ENCODE measurements at regions not wholly inside any gene's neighbourhood (a gene's known extent, or its start where the extent isn't known, plus 50 kb on each side); places are given as distances from the start of the nearest gene placed in this dataset.
"Not testable (repeated sequence)": the region's sequence is repeated elsewhere in the genome, so short reads cannot be mapped to it uniquely, and the experiment has no call there.

GRCh38 chr6:19714434-19715166 lies 122.6 kb upstream of the ID4 start:
- Histone ChIP-seq H3K27ac (ENCODE audit: low read depth in 1 of 2, low read length in 1 of 2) (no peak overlapping the region), H3K4me3 (ENCODE audit: low read length in 2 of 2) (no peak overlapping the region), H3K4me1 (ENCODE audit: control insufficient read depth in 2 of 2, insufficient read depth in 2 of 2, low read length in 2 of 2) (no peaks in the 10 kb centered on the region), H3K36me3 (ENCODE audit: control insufficient read depth in 2 of 2, insufficient read depth in 2 of 2, low read length in 1 of 2) (no peaks in the 10 kb centered on the region), H3K27me3 (ENCODE audit: control insufficient read depth in 2 of 2, insufficient read depth in 1 of 2, low read length in 1 of 2) (no peaks in the 10 kb centered on the region), H3K9me3 (ENCODE audit: control insufficient read depth in 2 of 2, insufficient read depth in 1 of 2, low read length in 1 of 2) (no peaks in the 10 kb centered on the region)
- 51% methylated on average over 5 of the region's 5 CpGs for WGBS
- no peak for DNase-seq (ENCODE audit: low read depth in 6 of 9, low spot score in 9 of 9)

GRCh38 chr6:19715167-19715551 lies 122.0 kb upstream of the ID4 start:
- H3K9me3 ChIP-seq (ENCODE audit: control insufficient read depth in 2 of 2, insufficient read depth in 1 of 2, low read length in 1 of 2), result no peaks in the 10 kb centered on the region
- H3K4me3 ChIP-seq (ENCODE audit: low read length in 2 of 2), result no peak overlapping the region
- no peaks in the 10 kb centered on the region for H3K4me1 ChIP-seq (ENCODE audit: control insufficient read depth in 2 of 2, insufficient read depth in 2 of 2, low read length in 2 of 2)
- no peaks in the 10 kb centered on the region for H3K36me3 ChIP-seq (ENCODE audit: control insufficient read depth in 2 of 2, insufficient read depth in 2 of 2, low read length in 1 of 2)
- H3K27ac ChIP-seq (ENCODE audit: low read depth in 1 of 2, low read length in 1 of 2), result no peak overlapping the region
- DNase-seq (ENCODE audit: low read depth in 6 of 9, low spot score in 9 of 9), result no peak
- no peaks in the 10 kb centered on the region for H3K27me3 ChIP-seq (ENCODE audit: control insufficient read depth in 2 of 2, insufficient read depth in 1 of 2, low read length in 1 of 2)

- Histone ChIP-seq H3K36me3 (ENCODE audit: control insufficient read depth in 2 of 2, insufficient read depth in 2 of 2, low read length in 1 of 2) (no peaks in the 10 kb centered on the region), H3K9me3 (ENCODE audit: control insufficient read depth in 2 of 2, insufficient read depth in 1 of 2, low read length in 1 of 2) (no peaks in the 10 kb centered on the region), H3K27me3 (ENCODE audit: control insufficient read depth in 2 of 2, insufficient read depth in 1 of 2, low read length in 1 of 2) (no peaks in the 10 kb centered on the region), H3K4me3 (ENCODE audit: low read length in 2 of 2) (no peak overlapping the region), H3K27ac (ENCODE audit: low read depth in 1 of 2, low read length in 1 of 2) (no peak overlapping the region), H3K4me1 (ENCODE audit: control insufficient read depth in 2 of 2, insufficient read depth in 2 of 2, low read length in 2 of 2) (no peaks in the 10 kb centered on the region)
- DNase-seq (ENCODE audit: low read depth in 6 of 9, low spot score in 9 of 9), result no peak
- 58% methylated on average over 11 of the region's 11 CpGs for WGBS
Measured at GRCh38 chr6:19719691-19720128, 117.5 kb upstream of the ID4 start.

- WGBS, result 86% methylated on average over 11 of the region's 11 CpGs
- Histone ChIP-seq H3K4me3 (ENCODE audit: low read length in 2 of 2) (no peak overlapping the region), H3K9me3 (ENCODE audit: control insufficient read depth in 2 of 2, insufficient read depth in 1 of 2, low read length in 1 of 2) (no peaks in the 10 kb centered on the region), H3K4me1 (ENCODE audit: control insufficient read depth in 2 of 2, insufficient read depth in 2 of 2, low read length in 2 of 2) (no peaks in the 10 kb centered on the region), H3K36me3 (ENCODE audit: control insufficient read depth in 2 of 2, insufficient read depth in 2 of 2, low read length in 1 of 2) (no peaks in the 10 kb centered on the region), H3K27me3 (ENCODE audit: control insufficient read depth in 2 of 2, insufficient read depth in 1 of 2, low read length in 1 of 2) (no peaks in the 10 kb centered on the region), H3K27ac (ENCODE audit: low read depth in 1 of 2, low read length in 1 of 2) (no peak overlapping the region)
- no peak for DNase-seq (ENCODE audit: low read depth in 6 of 9, low spot score in 9 of 9)
Measured at GRCh38 chr6:19721766-19722377, 115.3 kb upstream of the ID4 start.

- H3K27me3 ChIP-seq (ENCODE audit: control insufficient read depth in 2 of 2, insufficient read depth in 1 of 2, low read length in 1 of 2), result no peaks in the 10 kb centered on the region
- H3K9me3 ChIP-seq (ENCODE audit: control insufficient read depth in 2 of 2, insufficient read depth in 1 of 2, low read length in 1 of 2), result no peaks in the 10 kb centered on the region
- DNase-seq (ENCODE audit: low read depth in 6 of 9, low spot score in 9 of 9), result no peak
- H3K27ac ChIP-seq (ENCODE audit: low read depth in 1 of 2, low read length in 1 of 2), result no peak overlapping the region
- H3K36me3 ChIP-seq (ENCODE audit: control insufficient read depth in 2 of 2, insufficient read depth in 2 of 2, low read length in 1 of 2), result no peaks in the 10 kb centered on the region
- H3K4me3 ChIP-seq (ENCODE audit: low read length in 2 of 2), result no peak overlapping the region
- 95% methylated on average over 6 of the region's 6 CpGs for WGBS
- no peaks in the 10 kb centered on the region for H3K4me1 ChIP-seq (ENCODE audit: control insufficient read depth in 2 of 2, insufficient read depth in 2 of 2, low read length in 2 of 2)
Measured at GRCh38 chr6:19722999-19723398, 114.2 kb upstream of the ID4 start.

- Histone ChIP-seq H3K27ac (ENCODE audit: low read depth in 1 of 2, low read length in 1 of 2) (no peak overlapping the region), H3K36me3 (ENCODE audit: control insufficient read depth in 2 of 2, insufficient read depth in 2 of 2, low read length in 1 of 2) (no peaks in the 10 kb centered on the region), H3K4me3 (ENCODE audit: low read length in 2 of 2) (no peak overlapping the region), H3K4me1 (ENCODE audit: control insufficient read depth in 2 of 2, insufficient read depth in 2 of 2, low read length in 2 of 2) (no peaks in the 10 kb centered on the region), H3K27me3 (ENCODE audit: control insufficient read depth in 2 of 2, insufficient read depth in 1 of 2, low read length in 1 of 2) (no peaks in the 10 kb centered on the region), H3K9me3 (ENCODE audit: control insufficient read depth in 2 of 2, insufficient read depth in 1 of 2, low read length in 1 of 2) (no peaks in the 10 kb centered on the region)
- DNase-seq (ENCODE audit: low read depth in 6 of 9, low spot score in 9 of 9), result no peak
Measured at GRCh38 chr6:19723545-19723944, 113.6 kb upstream of the ID4 start.

- not testable (repeated sequence) for H3K27me3 ChIP-seq (ENCODE audit: control insufficient read depth in 2 of 2, insufficient read depth in 1 of 2, low read length in 1 of 2); H3K36me3 ChIP-seq (ENCODE audit: control insufficient read depth in 2 of 2, insufficient read depth in 2 of 2, low read length in 1 of 2); DNase-seq (ENCODE audit: low read depth in 6 of 9, low spot score in 9 of 9); H3K9me3 ChIP-seq (ENCODE audit: control insufficient read depth in 2 of 2, insufficient read depth in 1 of 2, low read length in 1 of 2); H3K4me1 ChIP-seq (ENCODE audit: control insufficient read depth in 2 of 2, insufficient read depth in 2 of 2, low read length in 2 of 2); H3K4me3 ChIP-seq (ENCODE audit: low read length in 2 of 2); H3K27ac ChIP-seq (ENCODE audit: low read depth in 1 of 2, low read length in 1 of 2)
Measured at GRCh38 chr6:19725436-19725835, 111.7 kb upstream of the ID4 start.

GRCh38 chr6:19731282-19731681 lies 105.9 kb upstream of the ID4 start:
- no peak for DNase-seq (ENCODE audit: low read depth in 6 of 9, low spot score in 9 of 9)
- no peaks in the 10 kb centered on the region for H3K9me3 ChIP-seq (ENCODE audit: control insufficient read depth in 2 of 2, insufficient read depth in 1 of 2, low read length in 1 of 2)
- no peak overlapping the region for H3K27ac ChIP-seq (ENCODE audit: low read depth in 1 of 2, low read length in 1 of 2)
- 98% methylated on average over 5 of the region's 5 CpGs for WGBS
- no peak overlapping the region for H3K4me3 ChIP-seq (ENCODE audit: low read length in 2 of 2)
- no peaks in the 10 kb centered on the region for H3K27me3 ChIP-seq (ENCODE audit: control insufficient read depth in 2 of 2, insufficient read depth in 1 of 2, low read length in 1 of 2)
- no peaks in the 10 kb centered on the region for H3K36me3 ChIP-seq (ENCODE audit: control insufficient read depth in 2 of 2, insufficient read depth in 2 of 2, low read length in 1 of 2)
- H3K4me1 ChIP-seq (ENCODE audit: control insufficient read depth in 2 of 2, insufficient read depth in 2 of 2, low read length in 2 of 2), result no peaks in the 10 kb centered on the region

- Histone ChIP-seq H3K9me3 (ENCODE audit: control insufficient read depth in 2 of 2, insufficient read depth in 1 of 2, low read length in 1 of 2) (no peaks in the 10 kb centered on the region), H3K4me1 (ENCODE audit: control insufficient read depth in 2 of 2, insufficient read depth in 2 of 2, low read length in 2 of 2) (no peaks in the 10 kb centered on the region), H3K27ac (ENCODE audit: low read depth in 1 of 2, low read length in 1 of 2) (no peak overlapping the region), H3K36me3 (ENCODE audit: control insufficient read depth in 2 of 2, insufficient read depth in 2 of 2, low read length in 1 of 2) (no peaks in the 10 kb centered on the region), H3K27me3 (ENCODE audit: control insufficient read depth in 2 of 2, insufficient read depth in 1 of 2, low read length in 1 of 2) (no peaks in the 10 kb centered on the region), H3K4me3 (ENCODE audit: low read length in 2 of 2) (no peak overlapping the region)
- WGBS, result 93% methylated on average over 15 of the region's 15 CpGs
- no peak for DNase-seq (ENCODE audit: low read depth in 6 of 9, low spot score in 9 of 9)
Measured at GRCh38 chr6:19734061-19734460, 103.1 kb upstream of the ID4 start.

Data from thymus (tissue), 11 donors.